GM18870 (cell line): ENCODE measurements at regions not wholly inside any gene's neighbourhood (a gene's known extent, or its start where the extent isn't known, plus 50 kb on each side); places are given as distances from the start of the nearest gene placed in this dataset.

Source experiments
- ATAC-seq: cut with Tn5 transposase; IDR thresholded peaks from one replicate; pipeline ENCODE4 v1.9.1; 2021; ENCODE audit warnings: moderate library complexity; ENCODE audit not compliant: unreplicated experiment

GRCh38 chr1:184919892-184920291, 54.4 kb downstream of the NIBAN1 start:
- ATAC-seq, result no peak

GRCh38 chr1:184915463-184916090, 58.7 kb downstream of the NIBAN1 start:
- ATAC-seq, result no peak

- ATAC-seq, result no peak
Observed at GRCh38 chr1:184914149-184914548, 60.2 kb downstream of the NIBAN1 start.

- no peak for ATAC-seq
Observed at GRCh38 chr1:184912392-184912791, 61.9 kb downstream of the NIBAN1 start.

GRCh38 chr1:184911830-184912229, 62.5 kb downstream of the NIBAN1 start:
- no peak for ATAC-seq

- ATAC-seq, result no peak
Observed at GRCh38 chr1:184911103-184911745, 63.1 kb downstream of the NIBAN1 start.

- no peak for ATAC-seq
Observed at GRCh38 chr1:184910691-184911091, 63.6 kb downstream of the NIBAN1 start.

- no peak for ATAC-seq
Observed at GRCh38 chr1:184910005-184910404, 64.3 kb downstream of the NIBAN1 start.

GRCh38 chr1:184909019-184909418, 65.3 kb downstream of the NIBAN1 start:
- ATAC-seq, result no peak

GRCh38 chr1:184908506-184908905, 65.8 kb downstream of the NIBAN1 start:
- ATAC-seq, result no peak

- no peak for ATAC-seq
Observed at GRCh38 chr1:184907500-184907899, 66.8 kb downstream of the NIBAN1 start.

- ATAC-seq, result no peak
Observed at GRCh38 chr1:184906761-184907160, 67.5 kb downstream of the NIBAN1 start.

GRCh38 chr1:184905601-184906322, 68.5 kb downstream of the NIBAN1 start:
- ATAC-seq, result no peak

GRCh38 chr1:184903111-184903692, 71.1 kb downstream of the NIBAN1 start:
- ATAC-seq, result no peak

GRCh38 chr1:184900507-184900906, 73.8 kb downstream of the NIBAN1 start:
- no peak for ATAC-seq

- ATAC-seq, result no peak
Observed at GRCh38 chr1:184896000-184896399, 78.3 kb downstream of the NIBAN1 start.

- ATAC-seq, result no peak
Observed at GRCh38 chr1:184895086-184895485, 79.2 kb downstream of the NIBAN1 start.

- no peak for ATAC-seq
Observed at GRCh38 chr1:184893695-184894094, 80.6 kb downstream of the NIBAN1 start.

GRCh38 chr1:184892116-184892515, 82.2 kb downstream of the NIBAN1 start:
- ATAC-seq, result peak; percentile 81

- no peak for ATAC-seq
Observed at GRCh38 chr1:184891440-184891839, 82.9 kb downstream of the NIBAN1 start.

GRCh38 chr1:184890539-184890973, 83.8 kb downstream of the NIBAN1 start:
- ATAC-seq, result no peak

GRCh38 chr1:184889902-184890301, 84.4 kb downstream of the NIBAN1 start:
- ATAC-seq, result no peak
